ENCODE measurements at regions not wholly inside any gene's neighbourhood (a gene's known extent, or its start where the extent isn't known, plus 50 kb on each side); places are given as distances from the start of the nearest gene placed in this dataset.

GRCh38 chr14:53692451-53692850 lies 264.2 kb downstream of the BMP4 start:
- no peaks in the 10 kb centered on the region for H3K36me3 ChIP-seq (replicated peaks in 1 of 2; ENCODE audit: control extremely low read depth in 1 of 2, control insufficient read depth in 1 of 2, extremely low read depth in 1 of 2, insufficient read depth in 2 of 2, low read length in 1 of 2)
- no peak overlapping the region for H3K4me3 ChIP-seq (ENCODE audit: control extremely low read depth in 1 of 5, extremely low read depth in 1 of 5, insufficient read depth in 1 of 5, low read depth in 2 of 5, low read length in 4 of 5)
- H3K9me3 ChIP-seq (ENCODE audit: control extremely low read depth in 1 of 3, control insufficient read depth in 2 of 3, insufficient read depth in 1 of 3, low read length in 2 of 3), result no peaks in the 10 kb centered on the region
- peaks cover 0 to 3% (median 0%) of the 10 kb centered on the region in 4 experiments for H3K27me3 ChIP-seq (replicated peaks in 1 of 4; ENCODE audit: control extremely low read depth in 1 of 4, control insufficient read depth in 3 of 4, insufficient read depth in 4 of 4, low read length in 3 of 4)
- H3K4me1 ChIP-seq (ENCODE audit: control insufficient read depth in 2 of 2, insufficient read depth in 2 of 2, low read length in 2 of 2), result no peaks in the 10 kb centered on the region
- peaks cover 5% of the 10 kb centered on the region for H3K9me3 Mint-ChIP-seq (ENCODE audit: insufficient read depth)
- CTCF ChIA-PET, result no interaction called here
- POLR2A ChIA-PET, result no interaction called here
- H3K27ac Mint-ChIP-seq, result no peak overlapping the region
- TF ChIP-seq CTCF (IDR thresholded peaks at IDR 0.05) (no peak), EZH2 (IDR thresholded peaks at IDR 0.05; ENCODE audit: borderline replicate concordance, insufficient read depth, low read depth, low read length, poor library complexity, severe bottlenecking) (no peak)
- no peaks in the 10 kb centered on the region for H3K79me2 ChIP-seq (ENCODE audit: control insufficient read depth, insufficient read depth, low read length)
- DNase-seq (no peak), ATAC-seq (ENCODE audit: low read depth) (no peak)
- intact Hi-C loops (cut with micrococcal nuclease), result no loop called here
- H3K9ac ChIP-seq (ENCODE audit: low read length), result no peak overlapping the region
- no peaks in the 10 kb centered on the region for H4K20me1 ChIP-seq (ENCODE audit: control insufficient read depth, insufficient read depth, low read length, poor library complexity, severe bottlenecking)
- no peak overlapping the region for H3K27ac ChIP-seq (ENCODE audit: low read length in 2 of 2)
- H2AFZ ChIP-seq (ENCODE audit: insufficient read depth, low read depth, low read length, poor library complexity, severe bottlenecking), result no peak overlapping the region
- H3K4me1 Mint-ChIP-seq, result no peaks in the 10 kb centered on the region
- H3K4me2 ChIP-seq (replicated peaks; ENCODE audit: low read depth, low read length, poor library complexity, severe bottlenecking), result no peak overlapping the region
- peaks cover 9% of the 10 kb centered on the region for H3K27me3 Mint-ChIP-seq
- no peak overlapping the region for H3K4me3 Mint-ChIP-seq
- WGBS (ENCODE audit: insufficient coverage), result 85% methylated on average over 3 of the region's 5 CpGs

- Histone ChIP-seq H3K4me2 (replicated peaks; ENCODE audit: low read depth, low read length, poor library complexity, severe bottlenecking) (no peak overlapping the region), H3K4me3 (ENCODE audit: control extremely low read depth in 1 of 5, extremely low read depth in 1 of 5, insufficient read depth in 1 of 5, low read depth in 2 of 5, low read length in 4 of 5) (no peak overlapping the region), H3K4me1 (ENCODE audit: control insufficient read depth in 2 of 2, insufficient read depth in 2 of 2, low read length in 2 of 2) (no peaks in the 10 kb centered on the region), H3K9me3 (ENCODE audit: control extremely low read depth in 1 of 3, control insufficient read depth in 2 of 3, insufficient read depth in 1 of 3, low read length in 2 of 3) (no peaks in the 10 kb centered on the region), H3K36me3 (replicated peaks in 1 of 2; ENCODE audit: control extremely low read depth in 1 of 2, control insufficient read depth in 1 of 2, extremely low read depth in 1 of 2, insufficient read depth in 2 of 2, low read length in 1 of 2) (no peaks in the 10 kb centered on the region), H3K27me3 (replicated peaks in 1 of 4; ENCODE audit: control extremely low read depth in 1 of 4, control insufficient read depth in 3 of 4, insufficient read depth in 4 of 4, low read length in 3 of 4) (no peaks in the 10 kb centered on the region), H3K27ac (ENCODE audit: low read length in 2 of 2) (no peak overlapping the region), H3K9ac (ENCODE audit: low read length) (no peak overlapping the region), H3K79me2 (ENCODE audit: control insufficient read depth, insufficient read depth, low read length) (no peaks in the 10 kb centered on the region), H2AFZ (ENCODE audit: insufficient read depth, low read depth, low read length, poor library complexity, severe bottlenecking) (no peak overlapping the region), H4K20me1 (ENCODE audit: control insufficient read depth, insufficient read depth, low read length, poor library complexity, severe bottlenecking) (no peaks in the 10 kb centered on the region)
- peaks cover 3% of the 10 kb centered on the region for H3K27me3 Mint-ChIP-seq
- intact Hi-C loops (cut with micrococcal nuclease), result no loop called here
- H3K9me3 Mint-ChIP-seq (ENCODE audit: insufficient read depth), result no peaks in the 10 kb centered on the region
- H3K4me1 Mint-ChIP-seq, result no peaks in the 10 kb centered on the region
- no peak for DNase-seq
- TF ChIP-seq CTCF (IDR thresholded peaks at IDR 0.05), result no peak
- TF ChIP-seq EZH2 (IDR thresholded peaks at IDR 0.05; ENCODE audit: borderline replicate concordance, insufficient read depth, low read depth, low read length, poor library complexity, severe bottlenecking), result no peak
- CTCF ChIA-PET, result no interaction called here
- no peak for ATAC-seq (ENCODE audit: low read depth)
- no peak overlapping the region for H3K27ac Mint-ChIP-seq
- WGBS (ENCODE audit: insufficient coverage), result no CpG with 5 or more reads among the region's 5 CpGs
- H3K4me3 Mint-ChIP-seq, result no peak overlapping the region
- POLR2A ChIA-PET, result no interaction called here
Observed at GRCh38 chr14:53683229-53683628, 273.4 kb downstream of the BMP4 start.

Measured in B cell (primary cell).